NCI-H1048 (cell line): ENCODE measurements at regions not wholly inside any gene's neighbourhood (a gene's known extent, or its start where the extent isn't known, plus 50 kb on each side); places are given as distances from the start of the nearest gene placed in this dataset.

Experiments
- DNase-seq: peaks from one replicate; lab custom pipeline; 2025; lab: John Stamatoyannopoulos, UW

- no peak for DNase-seq
These were observed 107.1 kb upstream of the FAM20C start for GRCh38 chr7:85074-85882.

- no peak for DNase-seq
These were observed 106.4 kb upstream of the FAM20C start for GRCh38 chr7:85883-86515.

- DNase-seq = no peak
These were observed 105.7 kb upstream of the FAM20C start for GRCh38 chr7:86629-87028.

- DNase-seq = no peak
These were observed 105.3 kb upstream of the FAM20C start for GRCh38 chr7:87047-87446.

GRCh38 chr7:87671-88070 lies 104.7 kb upstream of the FAM20C start:
- no peak for DNase-seq

- no peak for DNase-seq
These were observed 104.1 kb upstream of the FAM20C start for GRCh38 chr7:88095-88926.

GRCh38 chr7:88927-89231 lies 103.5 kb upstream of the FAM20C start:
- no peak for DNase-seq

- no peak for DNase-seq
These were observed 102.9 kb upstream of the FAM20C start for GRCh38 chr7:89232-90019.

- DNase-seq = no peak
These were observed 102.0 kb upstream of the FAM20C start for GRCh38 chr7:90111-91063.

- no peak for DNase-seq
These were observed 100.8 kb upstream of the FAM20C start for GRCh38 chr7:91396-92175.

- DNase-seq = no peak
These were observed 100.1 kb upstream of the FAM20C start for GRCh38 chr7:92231-92674.

GRCh38 chr7:92888-93672 lies 99.3 kb upstream of the FAM20C start:
- no peak for DNase-seq

GRCh38 chr7:94251-94801 lies 98.0 kb upstream of the FAM20C start:
- no peak for DNase-seq

GRCh38 chr7:95180-95862 lies 97.0 kb upstream of the FAM20C start:
- DNase-seq = no peak

- no peak for DNase-seq
These were observed 96.5 kb upstream of the FAM20C start for GRCh38 chr7:95863-96260.

- DNase-seq = no peak
These were observed 95.5 kb upstream of the FAM20C start for GRCh38 chr7:96861-97260.

GRCh38 chr7:97310-97841 lies 95.0 kb upstream of the FAM20C start:
- no peak for DNase-seq
